ENCODE measurements at regions not wholly inside any gene's neighbourhood (a gene's known extent, or its start where the extent isn't known, plus 50 kb on each side); places are given as distances from the start of the nearest gene placed in this dataset.

DNA sequence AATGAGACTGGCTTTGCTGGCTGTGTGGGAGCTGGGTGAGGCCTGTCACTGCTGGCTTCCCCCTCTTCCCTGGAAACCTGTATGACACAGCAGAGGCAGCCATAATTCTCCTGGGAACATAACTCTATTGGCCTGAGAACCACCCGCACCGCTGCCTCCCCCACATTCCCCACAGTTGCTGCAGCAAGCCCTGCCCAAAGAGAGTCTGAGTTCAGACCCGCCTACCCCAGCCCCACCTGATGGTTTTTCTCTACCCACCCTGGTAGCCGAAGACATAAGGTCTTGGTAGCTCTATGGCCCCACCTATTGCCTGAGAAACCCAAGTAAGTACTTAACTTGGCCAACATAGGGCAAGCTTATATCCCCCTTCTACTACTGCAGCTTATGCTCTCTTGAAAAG, 174.8 kb downstream of the C11orf91 start:
- H3K79me2 ChIP-seq (ENCODE audit: insufficient read depth, low read length) = no peaks in the 10 kb centered on the region
- H3K36me3 ChIP-seq (ENCODE audit: low read length) = no peaks in the 10 kb centered on the region
- no peaks in the 10 kb centered on the region for H3K9me2 ChIP-seq (replicated peaks; ENCODE audit: insufficient read depth, low read length)
- H3F3A ChIP-seq (ENCODE audit: insufficient read depth) = no peaks in the 10 kb centered on the region
- H3K4me3 ChIP-seq (ENCODE audit: insufficient read depth, low read length, poor library complexity, severe bottlenecking) = no peak overlapping the region
- TF ChIP-seq, protein P1, sequence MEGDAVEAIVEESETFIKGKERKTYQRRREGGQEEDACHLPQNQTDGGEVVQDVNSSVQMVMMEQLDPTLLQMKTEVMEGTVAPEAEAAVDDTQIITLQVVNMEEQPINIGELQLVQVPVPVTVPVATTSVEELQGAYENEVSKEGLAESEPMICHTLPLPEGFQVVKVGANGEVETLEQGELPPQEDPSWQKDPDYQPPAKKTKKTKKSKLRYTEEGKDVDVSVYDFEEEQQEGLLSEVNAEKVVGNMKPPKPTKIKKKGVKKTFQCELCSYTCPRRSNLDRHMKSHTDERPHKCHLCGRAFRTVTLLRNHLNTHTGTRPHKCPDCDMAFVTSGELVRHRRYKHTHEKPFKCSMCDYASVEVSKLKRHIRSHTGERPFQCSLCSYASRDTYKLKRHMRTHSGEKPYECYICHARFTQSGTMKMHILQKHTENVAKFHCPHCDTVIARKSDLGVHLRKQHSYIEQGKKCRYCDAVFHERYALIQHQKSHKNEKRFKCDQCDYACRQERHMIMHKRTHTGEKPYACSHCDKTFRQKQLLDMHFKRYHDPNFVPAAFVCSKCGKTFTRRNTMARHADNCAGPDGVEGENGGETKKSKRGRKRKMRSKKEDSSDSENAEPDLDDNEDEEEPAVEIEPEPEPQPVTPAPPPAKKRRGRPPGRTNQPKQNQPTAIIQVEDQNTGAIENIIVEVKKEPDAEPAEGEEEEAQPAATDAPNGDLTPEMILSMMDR (IDR thresholded peaks at IDR 0.05; ENCODE audit: insufficient read depth, low read length, poor library complexity, severe bottlenecking) = no peak
- TF ChIP-seq EZH2phosphoT487 (conservative IDR thresholded peaks at IDR 0.05; ENCODE audit: low read length) = no peak
- H3K9me3 ChIP-seq (ENCODE audit: insufficient read depth, low read length) = no peaks in the 10 kb centered on the region
- no peak overlapping the region for H2AFZ ChIP-seq (ENCODE audit: low read depth, low read length, severe bottlenecking)
- no peak overlapping the region for H3K27ac ChIP-seq (ENCODE audit: low read depth, low read length)
- no peak overlapping the region for H3K9ac ChIP-seq (ENCODE audit: low read length)
- H3K27me3 ChIP-seq (ENCODE audit: low read length) = no peaks in the 10 kb centered on the region
- no peaks in the 10 kb centered on the region for H4K20me1 ChIP-seq (ENCODE audit: low read depth, low read length)
- no peak overlapping the region for H3K4me2 ChIP-seq (ENCODE audit: low read depth, low read length, poor library complexity, severe bottlenecking)

DNA sequence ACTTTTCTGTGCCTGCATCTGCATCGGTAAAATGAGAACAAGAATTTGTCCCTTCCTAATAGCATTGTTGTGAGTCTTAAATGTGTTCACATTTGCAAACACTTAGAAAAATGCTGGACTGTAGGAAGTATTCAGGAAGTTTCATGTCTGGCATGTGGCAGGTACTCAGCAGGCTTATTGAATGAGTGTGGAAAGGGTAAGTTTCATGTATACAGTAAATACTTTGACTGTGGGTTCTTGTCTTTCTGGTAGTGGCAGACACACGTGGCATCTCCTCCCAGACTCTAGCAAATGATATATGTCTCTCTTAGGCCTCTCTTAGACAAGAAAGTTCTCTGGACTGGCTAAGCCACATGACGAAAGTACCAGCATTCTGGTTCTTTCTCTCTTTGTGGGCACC, 179.2 kb downstream of the C11orf91 start:
- Histone ChIP-seq H4K20me1 (ENCODE audit: low read depth, low read length) (no peaks in the 10 kb centered on the region), H3K9me2 (replicated peaks; ENCODE audit: insufficient read depth, low read length) (no peaks in the 10 kb centered on the region), H3K27ac (ENCODE audit: low read depth, low read length) (no peak overlapping the region), H3K9ac (ENCODE audit: low read length) (no peak overlapping the region), H3K9me3 (ENCODE audit: insufficient read depth, low read length) (no peaks in the 10 kb centered on the region), H3K4me2 (ENCODE audit: low read depth, low read length, poor library complexity, severe bottlenecking) (no peak overlapping the region), H2AFZ (ENCODE audit: low read depth, low read length, severe bottlenecking) (no peak overlapping the region), H3K27me3 (ENCODE audit: low read length) (no peaks in the 10 kb centered on the region), H3K36me3 (ENCODE audit: low read length) (no peaks in the 10 kb centered on the region), H3K79me2 (ENCODE audit: insufficient read depth, low read length) (no peaks in the 10 kb centered on the region), H3F3A (ENCODE audit: insufficient read depth) (no peaks in the 10 kb centered on the region), H3K4me3 (ENCODE audit: insufficient read depth, low read length, poor library complexity, severe bottlenecking) (no peak overlapping the region)
- TF ChIP-seq EZH2phosphoT487 (conservative IDR thresholded peaks at IDR 0.05; ENCODE audit: low read length) = no peak
- TF ChIP-seq, protein P1 (IDR thresholded peaks at IDR 0.05; ENCODE audit: insufficient read depth, low read length, poor library complexity, severe bottlenecking) = no peak

DNA sequence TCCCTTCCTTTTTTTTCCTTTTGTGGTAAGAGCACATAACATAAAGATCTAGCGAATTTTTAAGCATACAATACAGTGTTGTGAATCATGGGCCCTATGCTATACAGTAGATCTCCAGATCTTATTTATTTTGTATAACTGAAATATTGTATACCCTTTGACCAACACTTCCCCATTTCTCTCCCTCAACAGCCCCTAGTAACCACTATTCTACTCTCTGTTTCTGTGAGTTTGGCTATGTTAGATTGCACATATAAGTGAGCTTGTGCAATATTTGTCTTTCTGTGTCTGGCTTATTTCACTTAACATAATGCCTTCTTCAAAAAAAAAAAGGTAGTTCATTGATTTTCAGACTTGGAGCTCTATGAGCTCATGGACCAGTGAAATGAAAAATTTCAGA, 180.5 kb downstream of the C11orf91 start:
- H3K9me2 ChIP-seq (replicated peaks; ENCODE audit: insufficient read depth, low read length) = no peaks in the 10 kb centered on the region
- no peak overlapping the region for H3K4me2 ChIP-seq (ENCODE audit: low read depth, low read length, poor library complexity, severe bottlenecking)
- no peak overlapping the region for H3K9ac ChIP-seq (ENCODE audit: low read length)
- no peaks in the 10 kb centered on the region for H3K9me3 ChIP-seq (ENCODE audit: insufficient read depth, low read length)
- no peaks in the 10 kb centered on the region for H3F3A ChIP-seq (ENCODE audit: insufficient read depth)
- H4K20me1 ChIP-seq (ENCODE audit: low read depth, low read length) = no peaks in the 10 kb centered on the region
- H3K27ac ChIP-seq (ENCODE audit: low read depth, low read length) = no peak overlapping the region
- H3K79me2 ChIP-seq (ENCODE audit: insufficient read depth, low read length) = no peaks in the 10 kb centered on the region
- no peak overlapping the region for H2AFZ ChIP-seq (ENCODE audit: low read depth, low read length, severe bottlenecking)
- no peaks in the 10 kb centered on the region for H3K36me3 ChIP-seq (ENCODE audit: low read length)
- no peak overlapping the region for H3K4me3 ChIP-seq (ENCODE audit: insufficient read depth, low read length, poor library complexity, severe bottlenecking)
- TF ChIP-seq EZH2phosphoT487 (conservative IDR thresholded peaks at IDR 0.05; ENCODE audit: low read length) = no peak
- TF ChIP-seq, protein P1 (IDR thresholded peaks at IDR 0.05; ENCODE audit: insufficient read depth, low read length, poor library complexity, severe bottlenecking) = no peak
- no peaks in the 10 kb centered on the region for H3K27me3 ChIP-seq (ENCODE audit: low read length)
